Glutamatergic neuron (in vitro differentiated cells): ENCODE measurements at regions not wholly inside any gene's neighbourhood (a gene's known extent, or its start where the extent isn't known, plus 50 kb on each side); places are given as distances from the start of the nearest gene placed in this dataset.

Experiments
- DNase-seq: peaks from one replicate; pipeline ENCODE4 v3.0.0; 2022
- H3K27ac Mint-ChIP-seq: one replicate; pipeline ENCODE4 v1.8.0; 2020; ENCODE audit warnings: mild to moderate bottlenecking, mixed read lengths, inconsistent platforms; ENCODE audit not compliant: unreplicated experiment
- H3K27me3 Mint-ChIP-seq: one replicate; pipeline ENCODE4 v1.8.0; 2020; ENCODE audit warnings: mild to moderate bottlenecking, moderate library complexity, mixed read lengths, inconsistent platforms; ENCODE audit not compliant: unreplicated experiment
- H3K36me3 Mint-ChIP-seq: one replicate; pipeline ENCODE4 v1.8.0; 2020; ENCODE audit warnings: mild to moderate bottlenecking, mixed read lengths, inconsistent platforms; ENCODE audit not compliant: unreplicated experiment
- H3K4me1 Mint-ChIP-seq: one replicate; pipeline ENCODE4 v1.8.0; 2020; ENCODE audit warnings: mild to moderate bottlenecking, low read depth, mixed read lengths, inconsistent platforms; ENCODE audit not compliant: unreplicated experiment
- H3K4me3 Mint-ChIP-seq: one replicate; pipeline ENCODE4 v1.8.0; 2020; ENCODE audit warnings: mild to moderate bottlenecking, mixed read lengths, inconsistent platforms; ENCODE audit not compliant: unreplicated experiment
- H3K9me3 Mint-ChIP-seq: one replicate; pipeline ENCODE4 v1.8.0; 2020; ENCODE audit warnings: mild to moderate bottlenecking, moderate library complexity, mixed read lengths, inconsistent platforms; ENCODE audit not compliant: unreplicated experiment
- CTCF ChIP-seq: fragments of 200-600 bp; sonication (generic); IDR thresholded peaks from one replicate; pipeline ENCODE4 v1.5.0; 2021; ENCODE audit not compliant: partially characterized antibody, unreplicated experiment

- Mint-ChIP-seq H3K4me3 (no peak overlapping the region), H3K27ac (no peak overlapping the region), H3K27me3 (no peaks in the 10 kb centered on the region), H3K4me1 (no peaks in the 10 kb centered on the region), H3K9me3 (peaks cover 6% of the 10 kb centered on the region), H3K36me3 (peaks cover 8% of the 10 kb centered on the region)
- TF ChIP-seq CTCF = no peak
- DNase-seq = no peak
Measured at GRCh38 chr5:86765778-86766502, 148.2 kb downstream of the COX7C start.

- Mint-ChIP-seq H3K36me3 (peaks cover 9% of the 10 kb centered on the region), H3K4me1 (no peaks in the 10 kb centered on the region), H3K27me3 (no peaks in the 10 kb centered on the region), H3K9me3 (peaks cover 4% of the 10 kb centered on the region), H3K27ac (no peak overlapping the region), H3K4me3 (no peak overlapping the region)
- no peak for DNase-seq
- no peak for TF ChIP-seq CTCF
Measured at GRCh38 chr5:86768699-86769202, 151.0 kb downstream of the COX7C start.

GRCh38 chr5:86780018-86780417 is 162.3 kb downstream of the COX7C start:
- no peak overlapping the region for H3K27ac Mint-ChIP-seq
- H3K9me3 Mint-ChIP-seq = no peaks in the 10 kb centered on the region
- no peak overlapping the region for H3K4me3 Mint-ChIP-seq
- H3K36me3 Mint-ChIP-seq = no peaks in the 10 kb centered on the region
- no peaks in the 10 kb centered on the region for H3K4me1 Mint-ChIP-seq
- no peak for TF ChIP-seq CTCF
- H3K27me3 Mint-ChIP-seq = no peaks in the 10 kb centered on the region
- DNase-seq = no peak

- DNase-seq = no peak
- H3K36me3 Mint-ChIP-seq = no peaks in the 10 kb centered on the region
- TF ChIP-seq CTCF = no peak
- H3K4me3 Mint-ChIP-seq = no peak overlapping the region
- H3K27ac Mint-ChIP-seq = peak overlapping the region; percentile 16
- no peaks in the 10 kb centered on the region for H3K9me3 Mint-ChIP-seq
- H3K4me1 Mint-ChIP-seq = peaks cover 7% of the 10 kb centered on the region
- no peaks in the 10 kb centered on the region for H3K27me3 Mint-ChIP-seq
Measured at GRCh38 chr5:86786955-86787354, 169.2 kb downstream of the COX7C start.

GRCh38 chr5:86795659-86796058 is 177.9 kb downstream of the COX7C start:
- no peaks in the 10 kb centered on the region for H3K4me1 Mint-ChIP-seq
- no peaks in the 10 kb centered on the region for H3K36me3 Mint-ChIP-seq
- no peaks in the 10 kb centered on the region for H3K9me3 Mint-ChIP-seq
- H3K27ac Mint-ChIP-seq = no peak overlapping the region
- H3K27me3 Mint-ChIP-seq = peaks cover 4% of the 10 kb centered on the region
- H3K4me3 Mint-ChIP-seq = no peak overlapping the region
- no peak for TF ChIP-seq CTCF
- DNase-seq = no peak
